GM12878 (cell line): ENCODE measurements at regions not wholly inside any gene's neighbourhood (a gene's known extent, or its start where the extent isn't known, plus 50 kb on each side); places are given as distances from the start of the nearest gene placed in this dataset.

Experiments used
- CTCF ChIP-seq, 3 experiments: IDR thresholded peaks in 2 of 3; conservative IDR thresholded peaks in 1 of 3; 2 replicates each; pipeline ENCODE4 v1.5.1; 2011; ENCODE audit warnings: low read depth in 3 of 3, low read length in 3 of 3, mild to moderate bottlenecking in 3 of 3, control low read depth in 2 of 3, moderate library complexity in 2 of 3, inconsistent platforms in 1 of 3, mixed read lengths in 1 of 3; ENCODE audit not compliant: control insufficient read depth in 2 of 3, insufficient read depth in 1 of 3; ENCODE audit errors: extremely low read depth in 1 of 3
- MLLT1 ChIP-seq: fragments of 450-650 bp; IDR thresholded peaks from 2 replicates; pipeline ENCODE4 v1.6.1; 2016; ENCODE audit warnings: mild to moderate bottlenecking
- TCF12 ChIP-seq: IDR thresholded peaks from 2 replicates; pipeline ENCODE4 v1.6.1; 2011; ENCODE audit warnings: low read depth, mild to moderate bottlenecking, low read length

GRCh38 chr1:60415696-60416095 is 342.1 kb upstream of the C1orf87 start:
- no peak for TF ChIP-seq TCF12
- TF ChIP-seq MLLT1, result no peak
- TF ChIP-seq CTCF (IDR thresholded peaks at IDR 0.05 in 2 of 3, conservative IDR thresholded peaks at IDR 0.05 in 1 of 3; ENCODE audit: control insufficient read depth in 2 of 3, extremely low read depth in 1 of 3, insufficient read depth in 1 of 3, low read depth in 3 of 3, low read length in 3 of 3), result no peak
